GM13976 (cell line): ENCODE measurements at regions not wholly inside any gene's neighbourhood (a gene's known extent, or its start where the extent isn't known, plus 50 kb on each side); places are given as distances from the start of the nearest gene placed in this dataset.

Experiments
- DNase-seq: peaks from one replicate; pipeline ENCODE4 v3.0.0; 2012; ENCODE audit warnings: low spot score
- in situ Hi-C: fragments of 300-500 bp; cut with MboI; formaldehyde crosslinking; loops from one replicate; pipeline ENCODE4 v1.12.0; 2022; ENCODE audit warnings: low sequenced_read_pairs, mixed read lengths, inconsistent platforms; ENCODE audit not compliant: unreplicated experiment
- TF ChIP-seq, protein P1 (sequence below): IDR thresholded peaks from 2 replicates; pipeline ENCODE4 v1.5.1; 2012; ENCODE audit warnings: borderline replicate concordance, mild to moderate bottlenecking; ENCODE audit not compliant: insufficient read depth; ENCODE audit errors: extremely low read depth, missing control alignments, control extremely low read depth

DNA sequence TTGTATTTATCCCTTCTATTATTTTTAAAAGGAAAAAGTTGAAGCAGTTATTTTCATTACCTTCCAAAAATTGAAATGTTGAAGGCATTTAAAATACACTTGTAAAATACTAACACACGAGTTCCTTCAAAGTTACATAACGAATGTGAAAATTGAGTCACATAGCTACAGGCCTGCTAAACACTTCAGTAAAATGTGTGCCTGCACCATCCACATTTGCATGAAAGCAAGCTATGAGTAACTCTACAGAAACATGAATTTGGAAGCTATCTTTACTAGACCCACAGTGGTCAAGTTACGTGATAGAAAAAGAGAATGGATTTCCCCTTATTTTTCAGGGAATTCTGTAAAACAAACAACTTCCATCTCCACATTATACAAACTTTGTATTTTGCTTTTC is 1148.8 kb upstream of the PCDH7 start:
- TF ChIP-seq, protein P1, sequence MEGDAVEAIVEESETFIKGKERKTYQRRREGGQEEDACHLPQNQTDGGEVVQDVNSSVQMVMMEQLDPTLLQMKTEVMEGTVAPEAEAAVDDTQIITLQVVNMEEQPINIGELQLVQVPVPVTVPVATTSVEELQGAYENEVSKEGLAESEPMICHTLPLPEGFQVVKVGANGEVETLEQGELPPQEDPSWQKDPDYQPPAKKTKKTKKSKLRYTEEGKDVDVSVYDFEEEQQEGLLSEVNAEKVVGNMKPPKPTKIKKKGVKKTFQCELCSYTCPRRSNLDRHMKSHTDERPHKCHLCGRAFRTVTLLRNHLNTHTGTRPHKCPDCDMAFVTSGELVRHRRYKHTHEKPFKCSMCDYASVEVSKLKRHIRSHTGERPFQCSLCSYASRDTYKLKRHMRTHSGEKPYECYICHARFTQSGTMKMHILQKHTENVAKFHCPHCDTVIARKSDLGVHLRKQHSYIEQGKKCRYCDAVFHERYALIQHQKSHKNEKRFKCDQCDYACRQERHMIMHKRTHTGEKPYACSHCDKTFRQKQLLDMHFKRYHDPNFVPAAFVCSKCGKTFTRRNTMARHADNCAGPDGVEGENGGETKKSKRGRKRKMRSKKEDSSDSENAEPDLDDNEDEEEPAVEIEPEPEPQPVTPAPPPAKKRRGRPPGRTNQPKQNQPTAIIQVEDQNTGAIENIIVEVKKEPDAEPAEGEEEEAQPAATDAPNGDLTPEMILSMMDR = no peak
- in situ Hi-C loops = no loop called here
- DNase-seq = no peak

DNA sequence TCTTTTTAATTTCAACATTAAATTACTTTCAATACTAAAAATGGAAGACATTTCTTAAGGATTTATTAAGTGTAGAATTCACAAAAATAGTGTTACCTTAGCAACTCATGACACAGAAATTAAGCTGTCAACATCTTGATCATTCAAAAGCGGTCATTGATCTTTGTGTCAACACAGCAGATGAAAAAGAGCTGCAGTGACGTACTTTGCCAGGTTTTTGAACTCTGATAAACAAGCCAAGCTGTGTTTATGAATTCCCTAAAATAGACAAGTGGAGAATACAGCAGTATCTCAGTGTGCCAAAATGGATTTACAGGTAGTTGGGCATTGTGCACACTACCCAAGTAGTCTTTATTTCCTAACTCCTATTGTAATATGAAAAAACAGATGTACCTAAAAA is 1141.8 kb upstream of the PCDH7 start:
- in situ Hi-C loops = no loop called here
- TF ChIP-seq, protein P1 = no peak

DNA sequence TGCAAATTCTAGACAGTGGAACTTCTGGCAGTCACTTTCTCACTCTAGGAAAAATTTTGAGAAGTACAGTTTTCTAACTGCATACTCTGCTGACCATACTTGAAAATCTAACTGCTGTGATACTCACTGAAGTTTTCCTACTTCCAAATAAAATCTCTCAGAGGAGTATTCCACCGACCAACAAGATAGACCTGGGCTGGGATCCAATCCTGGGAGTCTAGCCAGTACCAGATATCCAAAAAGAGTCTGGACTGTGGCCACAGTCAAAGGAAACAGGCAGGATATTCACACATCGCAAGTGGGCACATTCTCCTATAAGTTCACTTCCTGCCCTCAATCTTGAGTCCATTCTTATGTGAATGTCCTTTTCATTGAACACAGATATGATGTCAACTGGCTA is 1138.7 kb upstream of the PCDH7 start:
- in situ Hi-C loops = no loop called here
- DNase-seq = no peak
- TF ChIP-seq, protein P1 = no peak

More for the DNA sequence above, 1141.8 kb upstream of the PCDH7 start:
- DNase-seq = no peak

DNA sequence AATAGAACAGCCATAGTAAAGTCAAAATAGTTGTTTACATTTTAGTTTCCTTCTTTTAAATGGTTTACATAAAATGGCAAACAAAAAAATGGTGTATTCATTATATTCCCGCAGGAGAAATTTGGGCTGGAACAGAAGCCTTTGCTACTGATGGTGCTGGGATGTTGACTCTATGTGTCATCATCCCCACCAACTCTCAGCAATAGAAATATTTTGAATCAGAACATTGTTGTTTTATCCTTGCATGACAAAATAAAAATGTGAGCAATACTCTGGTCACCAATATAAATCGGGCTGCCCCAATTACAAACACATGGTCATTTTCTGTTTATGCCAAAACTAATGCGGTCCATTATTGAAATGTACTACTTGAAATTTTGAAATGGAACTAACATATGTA is 1131.6 kb upstream of the PCDH7 start:
- in situ Hi-C loops = no loop called here
- DNase-seq = no peak
- TF ChIP-seq, protein P1 = no peak

DNA sequence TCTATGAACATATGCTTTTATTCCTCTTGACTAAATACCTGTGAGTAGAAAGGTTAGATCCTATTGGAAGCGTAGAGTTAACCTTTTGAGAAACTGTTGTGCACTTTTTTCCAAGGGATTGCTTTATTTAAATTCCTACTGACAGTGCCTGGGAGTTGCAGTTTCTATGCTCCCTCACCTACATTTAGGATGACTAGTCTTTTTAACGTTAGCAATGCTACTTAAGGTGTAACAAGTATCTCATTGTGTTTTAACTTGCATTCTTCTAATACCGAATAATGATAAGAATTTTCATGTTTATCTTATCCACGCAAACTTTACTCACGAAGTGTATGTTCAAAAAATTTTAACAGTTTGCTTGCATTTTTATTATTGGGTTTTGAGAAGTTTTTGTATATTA is 1123.9 kb upstream of the PCDH7 start:
- TF ChIP-seq, protein P1 = no peak
- in situ Hi-C loops = no loop called here
- no peak for DNase-seq

DNA sequence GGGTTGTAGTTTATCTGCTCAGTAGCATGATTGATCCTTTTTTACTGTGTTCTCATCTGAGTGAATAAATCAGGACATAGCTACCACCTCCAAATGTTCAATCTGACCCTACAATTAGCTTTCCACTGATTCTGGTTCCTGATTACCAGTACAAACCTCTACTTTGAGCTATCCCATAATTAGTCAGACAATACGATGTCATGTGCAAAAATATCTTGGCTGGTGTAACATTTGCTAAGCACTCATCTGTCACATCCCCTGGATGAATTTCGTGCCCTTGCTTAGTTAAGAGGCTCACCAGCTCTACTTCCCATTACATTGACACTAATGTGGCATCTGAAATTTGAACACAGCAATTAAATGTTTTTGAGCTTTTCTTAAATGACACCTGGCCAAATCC is 1101.0 kb upstream of the PCDH7 start:
- no peak for DNase-seq
- in situ Hi-C loops = no loop called here
- TF ChIP-seq, protein P1 = no peak

DNA sequence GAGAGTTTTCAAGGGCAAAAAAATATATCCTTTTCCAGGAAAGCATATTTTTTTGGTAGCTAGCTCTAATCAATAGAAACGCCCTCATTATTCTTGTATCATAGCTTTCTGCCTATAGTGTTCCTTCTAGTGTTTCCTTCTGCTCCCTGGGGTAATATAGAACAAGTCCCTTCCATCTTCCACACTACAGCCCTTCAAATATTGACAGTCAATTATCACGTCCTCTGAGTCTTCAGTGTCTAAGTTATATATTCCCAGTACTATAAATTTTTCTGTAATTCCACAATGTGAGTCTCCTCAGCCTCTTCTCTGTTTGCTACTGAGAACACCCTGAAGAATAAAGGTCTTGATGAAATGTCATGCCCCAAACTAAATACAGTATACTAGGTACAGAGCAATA is 1088.0 kb upstream of the PCDH7 start:
- in situ Hi-C loops = no loop called here
- TF ChIP-seq, protein P1 = no peak
- no peak for DNase-seq
